A673 (cell line): ENCODE measurements at regions not wholly inside any gene's neighbourhood (a gene's known extent, or its start where the extent isn't known, plus 50 kb on each side); places are given as distances from the start of the nearest gene placed in this dataset.

ENCODE experiments used
- BruUV-seq: library from RNA; stranded (reverse); fragments of 400-500 nt; replicated peaks from 2 replicates; lab custom pipeline; 2021; lab: Mats Ljungman, UMichigan
- CTCF ChIA-PET: fragments of 300-600 bp; sonication (Branson Sonifier 250); formaldehyde crosslinking; loops from one replicate; lab custom pipeline; 2022; ENCODE audit warnings: antibody characterized with exemption; lab: Charles Lee
- POLR2A ChIA-PET: fragments of 300-600 bp; sonication (Branson Sonifier 250); formaldehyde crosslinking; loops from one replicate; lab custom pipeline; 2022; ENCODE audit warnings: antibody characterized with exemption; ENCODE audit not compliant: low non-redundant PET; lab: Charles Lee
- DNase-seq: peaks from one replicate; pipeline ENCODE4 v3.0.0-alpha.2; 2015; ENCODE audit warnings: low spot score
- H3K27ac ChIP-seq: fragments of 200-600 bp; sonication (generic); 2 replicates; pipeline ENCODE4 v1.5.1; 2016; ENCODE audit warnings: mixed run types, low read depth, mild to moderate bottlenecking, mixed read lengths, antibody characterized with exemption, low read length; ENCODE audit not compliant: poor library complexity, severe bottlenecking
- H3K27me3 ChIP-seq: fragments of 200-600 bp; sonication (generic); replicated peaks from 2 replicates; pipeline ENCODE4 v1.6.1; 2017; ENCODE audit warnings: mixed run types, low read depth, mild to moderate bottlenecking, mixed read lengths, antibody characterized with exemption, low read length; ENCODE audit not compliant: insufficient read depth, poor library complexity
- H3K36me3 ChIP-seq: fragments of 200-600 bp; sonication (generic); 2 replicates; pipeline ENCODE4 v1.6.1; 2016; ENCODE audit warnings: mixed run types, mild to moderate bottlenecking, mixed read lengths, antibody characterized with exemption, low read length; ENCODE audit not compliant: insufficient read depth, poor library complexity, severe bottlenecking
- H3K4me1 ChIP-seq: fragments of 200-600 bp; sonication (generic); 2 replicates; pipeline ENCODE4 v1.6.1; 2017; ENCODE audit warnings: mixed run types, mild to moderate bottlenecking, mixed read lengths, antibody characterized with exemption, low read length; ENCODE audit not compliant: insufficient read depth, poor library complexity, severe bottlenecking
- H3K4me3 ChIP-seq: fragments of 200-600 bp; sonication (generic); 2 replicates; pipeline ENCODE4 v1.5.1; 2016; ENCODE audit warnings: low read depth, mixed run types, mild to moderate bottlenecking, mixed read lengths, low read length; ENCODE audit not compliant: poor library complexity, severe bottlenecking
- H3K9me3 ChIP-seq: fragments of 200-600 bp; sonication (generic); 2 replicates; pipeline ENCODE4 v1.6.1; 2016; ENCODE audit warnings: mixed run types, low read depth, mild to moderate bottlenecking, mixed read lengths, antibody characterized with exemption, low read length; ENCODE audit not compliant: poor library complexity, severe bottlenecking
- CTCF ChIP-seq: fragments of 300-800, 200-600 bp; sonication (generic); conservative IDR thresholded peaks from 2 replicates; pipeline ENCODE4 v1.5.1; 2017; ENCODE audit warnings: low read depth, mild to moderate bottlenecking, antibody characterized with exemption, low read length, moderate library complexity, mixed read lengths
- EZH2 ChIP-seq: fragments of 200-600 bp; sonication (generic); IDR thresholded peaks from 2 replicates; pipeline ENCODE4 v1.6.1; 2017; ENCODE audit warnings: borderline replicate concordance, low read depth, mild to moderate bottlenecking, mixed read lengths, antibody characterized with exemption, low read length; ENCODE audit not compliant: poor library complexity, severe bottlenecking
- intact Hi-C: fragments of 100-400 bp; cut with micrococcal nuclease; formaldehyde crosslinking; loops from one replicate; pipeline ENCODE4 v1.10.0; 2022; ENCODE audit not compliant: unreplicated experiment

GRCh38 chr16:66137853-66138252 is 228.6 kb upstream of the CDH5 start:
- BruUV-seq = no TSS peak
- Histone ChIP-seq H3K27me3 (no peaks in the 10 kb centered on the region), H3K9me3 (no peaks in the 10 kb centered on the region), H3K27ac (no peak overlapping the region), H3K4me1 (peaks cover 6% of the 10 kb centered on the region), H3K36me3 (no peaks in the 10 kb centered on the region), H3K4me3 (no peak overlapping the region)
- intact Hi-C loops = no loop called here
- ChIA-PET POLR2A (no interaction called here), CTCF (no interaction called here)
- DNase-seq = no peak
- TF ChIP-seq EZH2 (no peak), CTCF (no peak)

GRCh38 chr16:66136841-66137240 is 229.7 kb upstream of the CDH5 start:
- CTCF ChIA-PET = no interaction called here
- H3K27me3 ChIP-seq = no peaks in the 10 kb centered on the region
- POLR2A ChIA-PET = no interaction called here
- intact Hi-C loops = no loop called here
- no peak overlapping the region for H3K27ac ChIP-seq
- DNase-seq = no peak
- TF ChIP-seq EZH2 = no peak
- TF ChIP-seq CTCF = no peak
- no peak overlapping the region for H3K4me3 ChIP-seq
- H3K36me3 ChIP-seq = no peaks in the 10 kb centered on the region
- no TSS peak for BruUV-seq
- H3K4me1 ChIP-seq = peaks cover 6% of the 10 kb centered on the region
- H3K9me3 ChIP-seq = no peaks in the 10 kb centered on the region

GRCh38 chr16:66135838-66136237 is 230.7 kb upstream of the CDH5 start:
- H3K9me3 ChIP-seq = no peaks in the 10 kb centered on the region
- H3K4me1 ChIP-seq = peaks cover 6% of the 10 kb centered on the region
- H3K4me3 ChIP-seq = no peak overlapping the region
- BruUV-seq = no TSS peak
- H3K27ac ChIP-seq = no peak overlapping the region
- ChIA-PET POLR2A (no interaction called here), CTCF (no interaction called here)
- no peaks in the 10 kb centered on the region for H3K27me3 ChIP-seq
- intact Hi-C loops = no loop called here
- no peaks in the 10 kb centered on the region for H3K36me3 ChIP-seq
- TF ChIP-seq EZH2 = no peak
- no peak for TF ChIP-seq CTCF
- DNase-seq = no peak
